ENCODE measurements at regions not wholly inside any gene's neighbourhood (a gene's known extent, or its start where the extent isn't known, plus 50 kb on each side); places are given as distances from the start of the nearest gene placed in this dataset.

GRCh38 chr15:53213336-53213735 is 423.2 kb upstream of the ONECUT1 start:
- TF ChIP-seq CTCF (conservative IDR thresholded peaks at IDR 0.05): no peak
- TF ChIP-seq ZFX (IDR thresholded peaks at IDR 0.05): no peak

Measured in C4-2B (cell line).